NB4 (cell line): ENCODE measurements at regions not wholly inside any gene's neighbourhood (a gene's known extent, or its start where the extent isn't known, plus 50 kb on each side); places are given as distances from the start of the nearest gene placed in this dataset.
"Not testable (repeated sequence)": the region's sequence is repeated elsewhere in the genome, so short reads cannot be mapped to it uniquely, and the experiment has no call there.

Experiments used
- DNase-seq: peaks from one replicate; pipeline ENCODE4 v3.0.0; 2010; ENCODE audit warnings: low read depth
- H3K4me3 ChIP-seq: one replicate; pipeline ENCODE4 v1.5.1; 2011; ENCODE audit warnings: mild to moderate bottlenecking, low read depth, low read length, moderate library complexity
- CTCF ChIP-seq: IDR thresholded peaks from one replicate; pipeline ENCODE4 v1.5.1; 2012; ENCODE audit warnings: low read depth, low read length
- MAX ChIP-seq: IDR thresholded peaks from 2 replicates; pipeline ENCODE4 v1.6.1; 2011; ENCODE audit warnings: low read depth, low read length
- MYC ChIP-seq: IDR thresholded peaks from 2 replicates; pipeline ENCODE4 v1.6.1; 2011; ENCODE audit warnings: low read depth, low read length
- POLR2A ChIP-seq: IDR thresholded peaks from 2 replicates; pipeline ENCODE4 v1.6.1; 2011; ENCODE audit warnings: mild to moderate bottlenecking; ENCODE audit not compliant: insufficient read length; ENCODE audit errors: extremely low read depth

- TF ChIP-seq POLR2A (no peak), MAX (no peak), MYC (no peak), CTCF (no peak)
- no peak overlapping the region for H3K4me3 ChIP-seq
- no peak for DNase-seq
Observed at GRCh38 chr12:83710851-83711250, 1024.1 kb downstream of the TMTC2 start.

GRCh38 chr12:83709899-83710298 lies 1023.2 kb downstream of the TMTC2 start:
- H3K4me3 ChIP-seq = no peak overlapping the region
- DNase-seq = no peak
- TF ChIP-seq POLR2A (no peak), CTCF (no peak), MYC (no peak), MAX (no peak)

GRCh38 chr12:83700838-83701237 lies 1014.1 kb downstream of the TMTC2 start:
- no peak for TF ChIP-seq CTCF
- no peak for TF ChIP-seq POLR2A
- no peak for TF ChIP-seq MAX
- no peak for TF ChIP-seq MYC
- DNase-seq = no peak
- no peak overlapping the region for H3K4me3 ChIP-seq

- not testable (repeated sequence) for H3K4me3 ChIP-seq, DNase-seq
Observed at GRCh38 chr12:83696311-83696710, 1009.6 kb downstream of the TMTC2 start.

- no peak for TF ChIP-seq MYC
- no peak for TF ChIP-seq MAX
- no peak for TF ChIP-seq POLR2A
- no peak for TF ChIP-seq CTCF
- no peak for DNase-seq
Observed at GRCh38 chr12:83691730-83692129, 1005.0 kb downstream of the TMTC2 start.

GRCh38 chr12:83690465-83690864 lies 1003.8 kb downstream of the TMTC2 start:
- no peak for DNase-seq
- TF ChIP-seq POLR2A (no peak), MYC (no peak), MAX (no peak), CTCF (no peak)
- no peak overlapping the region for H3K4me3 ChIP-seq

More at GRCh38 chr12:83691730-83692129, 1005.0 kb downstream of the TMTC2 start:
- no peak overlapping the region for H3K4me3 ChIP-seq
